CD1c-positive myeloid dendritic cell (primary cell): ENCODE measurements at regions not wholly inside any gene's neighbourhood (a gene's known extent, or its start where the extent isn't known, plus 50 kb on each side); places are given as distances from the start of the nearest gene placed in this dataset.

Experiments used
- DNase-seq: peaks from one replicate; pipeline ENCODE4 v3.0.0-alpha.2; 2016; ENCODE audit errors: extremely low spot score

GRCh38 chr13:104447348-104447747 lies 1381.1 kb upstream of the SLC10A2 start:
- DNase-seq: no peak

- DNase-seq: no peak
These were observed 1376.3 kb upstream of the SLC10A2 start for GRCh38 chr13:104442536-104442935.

DNA sequence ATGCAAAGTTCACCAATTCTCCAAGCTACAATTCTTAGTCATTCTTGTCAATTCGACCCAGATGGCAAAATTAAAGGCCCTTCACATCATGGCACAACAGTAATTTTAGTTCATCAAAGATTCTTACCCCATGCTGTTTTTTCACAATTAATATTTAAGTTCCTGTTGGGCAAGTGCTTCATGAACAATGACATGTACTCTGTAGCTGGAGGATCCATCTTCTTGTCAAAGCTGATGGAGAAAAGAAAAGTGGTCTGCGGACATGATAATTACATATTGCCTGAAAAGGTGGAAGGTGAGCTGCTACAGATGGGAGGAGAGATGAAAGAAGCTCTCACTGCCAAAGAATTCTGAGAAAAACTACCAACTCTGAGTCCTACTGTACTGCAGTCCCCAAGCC lies 1370.3 kb upstream of the SLC10A2 start:
- no peak for DNase-seq

DNA sequence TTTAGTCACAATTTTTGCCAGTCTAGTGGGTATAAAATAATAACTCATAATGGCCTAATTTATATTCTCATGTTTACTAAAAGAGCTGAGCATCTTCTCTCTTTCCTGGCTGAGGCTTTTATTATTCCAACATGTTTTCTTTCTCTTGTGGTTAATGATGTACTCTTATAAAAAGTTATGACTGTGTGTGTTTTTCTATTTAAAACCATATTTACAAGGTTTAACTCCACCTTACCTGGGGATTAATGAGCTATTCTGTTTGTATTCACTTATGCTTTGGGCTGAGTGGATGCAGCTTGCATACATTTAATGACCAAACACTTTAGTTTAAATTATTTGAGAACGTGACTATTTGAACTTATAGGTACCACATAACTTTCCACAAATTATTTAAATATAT lies 1365.7 kb upstream of the SLC10A2 start:
- no peak for DNase-seq

GRCh38 chr13:104426435-104426834 lies 1360.2 kb upstream of the SLC10A2 start:
- no peak for DNase-seq

- no peak for DNase-seq
These were observed 1356.5 kb upstream of the SLC10A2 start for GRCh38 chr13:104422668-104423067.

GRCh38 chr13:104416973-104417372 lies 1350.8 kb upstream of the SLC10A2 start:
- DNase-seq: no peak

- no peak for DNase-seq
These were observed 1348.6 kb upstream of the SLC10A2 start for GRCh38 chr13:104414771-104415170.

GRCh38 chr13:104414181-104414580 lies 1348.0 kb upstream of the SLC10A2 start:
- DNase-seq: no peak

DNA sequence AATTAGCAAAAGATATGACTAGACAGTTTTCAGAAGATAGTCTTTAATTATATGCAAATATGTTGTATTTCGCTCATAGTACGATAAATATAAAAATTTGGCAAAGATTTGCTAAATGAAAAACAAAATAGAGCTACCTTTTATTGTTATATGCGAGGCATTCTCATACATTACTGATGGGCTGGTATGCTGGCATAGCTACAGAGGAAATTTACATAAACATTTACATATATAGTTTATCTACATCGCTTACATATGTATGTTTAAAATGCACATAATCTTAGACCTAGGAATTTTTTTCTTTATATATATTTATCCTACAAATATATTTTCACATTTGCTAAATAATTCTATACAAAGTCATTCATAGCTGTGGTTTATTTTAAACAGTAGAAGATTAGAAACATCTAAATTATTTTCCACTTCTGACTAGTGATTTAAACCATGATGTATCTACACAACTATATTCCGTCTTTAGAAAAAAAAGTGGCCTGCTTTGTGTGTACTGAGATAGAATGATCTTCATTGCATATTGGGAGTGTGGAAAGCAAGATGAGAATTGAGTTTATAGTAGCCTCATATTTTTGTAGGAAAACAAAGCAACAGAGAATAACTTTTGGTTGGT lies 1345.0 kb upstream of the SLC10A2 start:
- no peak for DNase-seq

DNA sequence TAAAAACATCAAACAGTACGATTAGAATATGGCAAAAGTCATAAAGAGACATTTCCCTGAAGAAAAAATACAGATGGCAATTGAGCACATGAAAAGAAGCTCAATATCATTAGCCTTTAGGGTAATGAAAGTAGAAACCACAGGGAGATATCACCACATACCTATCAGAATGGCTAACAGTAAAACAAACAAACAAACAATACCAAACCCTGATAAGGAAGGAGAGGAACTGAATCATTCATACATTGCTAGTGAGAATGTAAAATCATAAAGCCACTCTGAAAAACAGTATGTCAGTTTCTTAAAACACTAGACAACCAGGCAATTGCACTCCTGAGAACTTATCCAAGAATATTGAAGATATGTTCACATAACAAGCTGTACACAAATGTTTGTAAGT lies 1342.5 kb upstream of the SLC10A2 start:
- DNase-seq: no peak

- DNase-seq: no peak
These were observed 1338.1 kb upstream of the SLC10A2 start for GRCh38 chr13:104404325-104404724.

DNA sequence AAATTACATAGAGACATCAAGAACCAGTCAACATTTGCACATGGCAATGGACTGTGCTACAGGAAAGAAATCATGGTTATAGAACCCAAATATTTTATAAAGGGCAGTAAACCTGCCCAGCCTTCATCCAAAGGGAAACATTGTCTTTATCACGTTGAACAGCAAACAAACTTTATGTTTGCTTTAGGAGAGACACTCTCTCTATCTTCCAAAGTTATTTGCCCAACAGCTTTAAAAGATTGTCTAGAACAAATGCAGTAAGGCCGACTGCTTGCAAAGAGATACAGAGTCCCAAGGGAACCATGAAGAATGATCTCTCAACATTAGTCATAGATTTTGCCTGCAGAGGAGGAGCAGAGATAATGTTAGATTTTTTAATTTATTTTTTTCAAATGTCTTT lies 1323.5 kb upstream of the SLC10A2 start:
- no peak for DNase-seq

- no peak for DNase-seq
These were observed 1321.3 kb upstream of the SLC10A2 start for GRCh38 chr13:104387510-104387909.

GRCh38 chr13:104385404-104385803 lies 1319.2 kb upstream of the SLC10A2 start:
- no peak for DNase-seq

DNA sequence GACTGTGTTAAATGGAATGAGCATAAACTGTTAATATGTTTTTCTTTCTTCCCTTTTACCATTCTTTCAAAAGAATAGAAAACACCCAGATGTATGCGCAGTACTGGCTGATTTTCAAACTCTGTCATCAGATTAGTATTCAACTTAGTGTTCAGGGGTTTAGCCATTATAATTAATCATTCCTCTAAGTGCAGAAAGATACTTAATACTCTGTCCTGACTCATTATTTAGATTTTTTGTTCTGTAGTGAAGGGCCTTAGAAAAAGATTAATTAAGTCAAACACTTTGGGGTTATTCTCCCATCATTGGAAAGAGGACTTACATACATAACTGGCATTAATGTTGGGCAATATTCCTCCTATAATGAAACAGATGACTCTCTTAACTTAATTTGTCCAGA lies 1316.7 kb upstream of the SLC10A2 start:
- DNase-seq: no peak

DNA sequence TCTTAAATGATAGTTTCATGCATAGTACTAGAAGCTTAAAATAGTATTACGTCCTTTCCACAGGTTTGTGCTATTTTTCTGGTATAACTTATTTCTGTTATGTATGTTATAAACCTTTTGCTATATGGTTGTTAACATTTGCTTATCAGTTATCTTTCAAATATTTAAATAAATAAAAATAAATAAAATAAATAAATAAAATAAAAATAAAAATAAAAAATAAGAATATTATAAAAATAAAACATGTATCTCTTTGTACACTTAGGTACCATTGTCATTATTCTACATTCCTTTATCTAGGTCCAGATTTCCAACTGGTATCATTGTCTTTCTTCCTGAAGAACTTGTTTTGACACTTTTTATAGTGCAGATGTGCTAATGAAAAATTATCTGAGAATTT lies 1310.4 kb upstream of the SLC10A2 start:
- no peak for DNase-seq

DNA sequence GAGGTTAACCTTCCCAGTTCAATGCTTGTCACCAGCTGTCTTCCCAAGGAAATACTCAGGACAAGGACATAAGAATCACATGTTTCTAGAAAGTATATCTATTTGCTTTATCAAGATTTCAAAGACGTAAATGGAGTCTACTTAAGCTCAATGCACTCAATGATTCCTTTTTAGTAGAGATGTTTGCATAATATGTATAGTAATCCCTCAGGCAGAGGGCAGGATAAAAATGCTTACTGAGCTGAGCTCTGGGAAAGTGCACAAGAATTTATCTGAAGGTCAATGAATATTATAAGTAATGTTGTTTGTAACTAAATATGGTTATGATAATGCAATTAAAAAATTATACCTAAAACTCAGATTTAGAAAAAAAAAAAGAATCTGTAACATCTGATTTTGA lies 1309.4 kb upstream of the SLC10A2 start:
- DNase-seq: no peak

GRCh38 chr13:104372095-104372655 lies 1306.0 kb upstream of the SLC10A2 start:
- DNase-seq: no peak

- no peak for DNase-seq
These were observed 1299.2 kb upstream of the SLC10A2 start for GRCh38 chr13:104365430-104365829.

GRCh38 chr13:104357672-104358354 lies 1291.6 kb upstream of the SLC10A2 start:
- DNase-seq: no peak

DNA sequence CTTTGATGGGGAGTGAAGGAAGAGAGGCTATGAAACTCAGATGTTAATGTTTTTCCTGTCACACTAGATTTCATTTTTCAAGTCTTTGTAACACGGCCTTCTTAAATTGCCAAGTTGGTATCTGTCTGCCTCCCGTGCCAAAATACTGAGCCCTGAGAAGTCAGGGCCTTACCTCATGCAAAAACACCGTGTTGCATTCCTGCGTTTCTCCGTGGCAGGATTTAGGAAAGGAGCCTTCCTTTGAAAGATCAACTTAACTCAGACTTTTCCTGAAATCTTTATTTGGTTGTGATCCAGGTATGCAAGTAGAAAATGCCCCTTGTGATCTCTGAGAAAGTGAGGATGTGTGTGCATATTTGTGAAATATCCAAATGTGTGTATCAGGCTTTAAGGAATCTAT lies 1291.0 kb upstream of the SLC10A2 start:
- no peak for DNase-seq

- no peak for DNase-seq
These were observed 1288.9 kb upstream of the SLC10A2 start for GRCh38 chr13:104355041-104355670.
